ENCODE measurements at regions not wholly inside any gene's neighbourhood (a gene's known extent, or its start where the extent isn't known, plus 50 kb on each side); places are given as distances from the start of the nearest gene placed in this dataset.
"Not testable (repeated sequence)": the region's sequence is repeated elsewhere in the genome, so short reads cannot be mapped to it uniquely, and the experiment has no call there.

DNA sequence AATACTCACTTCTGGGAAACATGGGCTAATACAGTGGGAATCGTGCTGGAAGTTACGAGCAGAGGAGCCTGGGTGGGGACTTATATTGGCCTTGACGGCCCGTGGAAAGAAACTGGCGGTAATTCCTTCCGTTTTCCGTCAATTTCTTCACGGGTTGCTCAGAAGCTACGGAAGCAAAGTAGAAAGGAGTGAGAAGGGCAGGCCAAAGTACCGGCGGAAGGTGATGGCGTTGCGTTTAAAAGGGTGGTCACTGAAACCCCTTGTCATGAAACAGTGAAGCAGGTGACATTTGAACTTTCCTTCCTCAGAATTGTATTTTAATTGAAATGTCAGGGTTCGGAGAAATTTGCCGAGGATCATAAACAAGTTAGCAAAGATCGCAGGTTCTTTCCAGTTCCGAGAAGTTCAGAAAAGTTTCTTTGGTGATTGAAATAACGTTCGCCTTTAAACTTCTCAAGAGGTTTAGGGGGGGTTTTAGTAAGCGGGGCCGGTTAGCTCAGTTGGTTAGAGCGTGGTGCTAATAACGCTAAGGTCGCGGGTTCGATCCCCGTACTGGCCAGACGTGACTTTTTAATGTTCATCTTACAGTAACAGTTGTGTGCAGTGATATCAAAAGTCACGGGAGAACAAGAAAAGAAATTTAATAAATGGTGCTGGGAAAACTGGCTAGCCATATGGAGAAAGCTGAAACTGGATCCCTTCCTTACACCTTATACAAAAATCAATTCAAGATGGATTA, 96.7 kb upstream of the ZNF322 start:
- TF ChIP-seq, protein P1, sequence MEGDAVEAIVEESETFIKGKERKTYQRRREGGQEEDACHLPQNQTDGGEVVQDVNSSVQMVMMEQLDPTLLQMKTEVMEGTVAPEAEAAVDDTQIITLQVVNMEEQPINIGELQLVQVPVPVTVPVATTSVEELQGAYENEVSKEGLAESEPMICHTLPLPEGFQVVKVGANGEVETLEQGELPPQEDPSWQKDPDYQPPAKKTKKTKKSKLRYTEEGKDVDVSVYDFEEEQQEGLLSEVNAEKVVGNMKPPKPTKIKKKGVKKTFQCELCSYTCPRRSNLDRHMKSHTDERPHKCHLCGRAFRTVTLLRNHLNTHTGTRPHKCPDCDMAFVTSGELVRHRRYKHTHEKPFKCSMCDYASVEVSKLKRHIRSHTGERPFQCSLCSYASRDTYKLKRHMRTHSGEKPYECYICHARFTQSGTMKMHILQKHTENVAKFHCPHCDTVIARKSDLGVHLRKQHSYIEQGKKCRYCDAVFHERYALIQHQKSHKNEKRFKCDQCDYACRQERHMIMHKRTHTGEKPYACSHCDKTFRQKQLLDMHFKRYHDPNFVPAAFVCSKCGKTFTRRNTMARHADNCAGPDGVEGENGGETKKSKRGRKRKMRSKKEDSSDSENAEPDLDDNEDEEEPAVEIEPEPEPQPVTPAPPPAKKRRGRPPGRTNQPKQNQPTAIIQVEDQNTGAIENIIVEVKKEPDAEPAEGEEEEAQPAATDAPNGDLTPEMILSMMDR (conservative IDR thresholded peaks at IDR 0.05; ENCODE audit: low read depth in 2 of 2) = not testable (repeated sequence)
- TF ChIP-seq, protein P2, sequence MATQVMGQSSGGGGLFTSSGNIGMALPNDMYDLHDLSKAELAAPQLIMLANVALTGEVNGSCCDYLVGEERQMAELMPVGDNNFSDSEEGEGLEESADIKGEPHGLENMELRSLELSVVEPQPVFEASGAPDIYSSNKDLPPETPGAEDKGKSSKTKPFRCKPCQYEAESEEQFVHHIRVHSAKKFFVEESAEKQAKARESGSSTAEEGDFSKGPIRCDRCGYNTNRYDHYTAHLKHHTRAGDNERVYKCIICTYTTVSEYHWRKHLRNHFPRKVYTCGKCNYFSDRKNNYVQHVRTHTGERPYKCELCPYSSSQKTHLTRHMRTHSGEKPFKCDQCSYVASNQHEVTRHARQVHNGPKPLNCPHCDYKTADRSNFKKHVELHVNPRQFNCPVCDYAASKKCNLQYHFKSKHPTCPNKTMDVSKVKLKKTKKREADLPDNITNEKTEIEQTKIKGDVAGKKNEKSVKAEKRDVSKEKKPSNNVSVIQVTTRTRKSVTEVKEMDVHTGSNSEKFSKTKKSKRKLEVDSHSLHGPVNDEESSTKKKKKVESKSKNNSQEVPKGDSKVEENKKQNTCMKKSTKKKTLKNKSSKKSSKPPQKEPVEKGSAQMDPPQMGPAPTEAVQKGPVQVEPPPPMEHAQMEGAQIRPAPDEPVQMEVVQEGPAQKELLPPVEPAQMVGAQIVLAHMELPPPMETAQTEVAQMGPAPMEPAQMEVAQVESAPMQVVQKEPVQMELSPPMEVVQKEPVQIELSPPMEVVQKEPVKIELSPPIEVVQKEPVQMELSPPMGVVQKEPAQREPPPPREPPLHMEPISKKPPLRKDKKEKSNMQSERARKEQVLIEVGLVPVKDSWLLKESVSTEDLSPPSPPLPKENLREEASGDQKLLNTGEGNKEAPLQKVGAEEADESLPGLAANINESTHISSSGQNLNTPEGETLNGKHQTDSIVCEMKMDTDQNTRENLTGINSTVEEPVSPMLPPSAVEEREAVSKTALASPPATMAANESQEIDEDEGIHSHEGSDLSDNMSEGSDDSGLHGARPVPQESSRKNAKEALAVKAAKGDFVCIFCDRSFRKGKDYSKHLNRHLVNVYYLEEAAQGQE (IDR thresholded peaks at IDR 0.05; ENCODE audit: unreplicated experiment) = not testable (repeated sequence)
- not testable (repeated sequence) for TF ChIP-seq POLR2AphosphoS5 (IDR thresholded peaks at IDR 0.05; ENCODE audit: low read depth)
- peak; percentile 66 for TF ChIP-seq EZH2 (IDR thresholded peaks at IDR 0.05; ENCODE audit: low read depth, unreplicated experiment)
